Activated CD4-positive, alpha-beta memory T cell treated with anti-CD3 and anti-CD28 coated beads, Interleukin-2, amount 10 ng/mL, durations not matched to agents 7 days and 5 days (primary cell): ENCODE measurements at regions not wholly inside any gene's neighbourhood (a gene's known extent, or its start where the extent isn't known, plus 50 kb on each side); places are given as distances from the start of the nearest gene placed in this dataset.

Experiments used
- CTCF ChIA-PET: fragments of 350-600 bp; sonication (Branson Sonifier 250); formaldehyde crosslinking; loops from one replicate; lab custom pipeline; 2021; ENCODE audit warnings: antibody characterized with exemption, inconsistent platforms; lab: Charles Lee
- POLR2A ChIA-PET: fragments of 350-600 bp; sonication (Branson Sonifier 250); formaldehyde crosslinking; loops from one replicate; lab custom pipeline; 2021; ENCODE audit warnings: antibody characterized with exemption; lab: Charles Lee
- DNase-seq: peaks from one replicate; pipeline ENCODE4 v3.0.0-alpha.2; 2020
- H3K27ac Mint-ChIP-seq: one replicate; pipeline ENCODE4 v1.8.0; 2021; ENCODE audit warnings: mild to moderate bottlenecking, mixed read lengths
- H3K27me3 Mint-ChIP-seq: one replicate; pipeline ENCODE4 v1.8.0; 2021; ENCODE audit warnings: mixed read lengths
- H3K36me3 Mint-ChIP-seq: one replicate; pipeline ENCODE4 v1.8.0; 2021; ENCODE audit warnings: low read depth, mixed read lengths
- H3K4me1 Mint-ChIP-seq: one replicate; pipeline ENCODE4 v1.8.0; 2021; ENCODE audit warnings: mixed read lengths
- H3K4me3 Mint-ChIP-seq: one replicate; pipeline ENCODE4 v1.8.0; 2021; ENCODE audit warnings: mild to moderate bottlenecking, mixed read lengths
- H3K9me3 Mint-ChIP-seq: one replicate; pipeline ENCODE4 v1.8.0; 2021; ENCODE audit warnings: mixed read lengths

DNA sequence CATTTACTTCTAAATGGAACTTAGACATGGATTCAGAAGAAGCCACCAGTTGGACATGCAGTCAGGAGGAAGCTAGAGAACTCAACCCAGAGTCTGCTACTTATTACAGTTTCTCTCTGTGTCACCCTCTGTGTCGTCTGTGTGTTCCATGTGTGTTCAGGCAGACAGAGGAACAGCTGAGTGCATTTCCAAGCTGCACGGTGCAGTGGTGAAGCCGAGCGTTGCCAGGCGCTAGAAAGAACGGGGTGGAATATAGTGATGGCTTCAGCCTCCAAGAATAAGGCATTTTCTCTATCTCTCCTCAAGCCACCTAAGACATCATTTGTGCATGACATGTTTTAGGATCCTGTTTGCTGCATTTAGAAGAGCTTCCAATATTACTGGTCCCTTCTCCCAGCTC is 101.1 kb upstream of the CCL2 start:
- ChIA-PET POLR2A (no interaction called here), CTCF (no interaction called here)
- Mint-ChIP-seq H3K36me3 (no peaks in the 10 kb centered on the region), H3K27ac (no peak overlapping the region), H3K27me3 (peaks cover 48% of the 10 kb centered on the region), H3K4me1 (peaks cover 10% of the 10 kb centered on the region), H3K9me3 (no peaks in the 10 kb centered on the region), H3K4me3 (no peak overlapping the region)
- no peak for DNase-seq

DNA sequence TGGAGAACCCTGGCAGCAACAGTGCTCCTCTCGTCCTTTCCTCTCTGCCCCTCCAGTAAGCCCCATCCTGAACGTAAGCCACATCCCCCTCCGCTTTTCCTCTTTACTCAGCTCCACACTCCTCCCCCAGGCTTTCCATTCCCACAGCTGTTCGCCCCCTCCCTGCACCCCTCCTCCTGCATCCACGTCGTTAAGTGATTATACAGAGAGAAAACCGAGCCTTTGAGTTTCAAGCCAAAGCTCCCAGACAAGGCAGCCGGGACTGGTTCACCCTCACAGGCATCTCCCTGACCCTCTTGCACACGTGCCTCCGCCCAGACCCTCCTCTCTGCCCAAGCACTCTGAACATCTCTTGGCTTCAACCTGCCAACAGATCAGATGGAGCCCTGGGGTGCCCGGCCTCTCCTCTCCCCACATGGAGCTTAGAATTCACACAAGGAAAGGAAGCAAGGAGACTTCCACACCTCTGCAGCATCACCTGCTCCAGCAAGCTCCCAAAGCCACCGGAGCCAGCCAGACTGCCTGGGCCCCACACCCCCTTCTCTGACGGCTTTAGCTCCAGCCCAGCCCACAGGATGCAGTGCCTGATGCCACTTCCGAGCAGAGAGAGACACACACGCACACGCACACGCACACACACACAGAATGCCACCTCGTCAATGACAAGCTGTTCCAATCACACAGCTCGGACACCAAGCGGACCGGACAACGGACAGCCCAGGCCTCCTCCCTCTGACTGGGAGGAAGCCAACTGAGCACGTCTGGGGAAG is 99.9 kb upstream of the CCL2 start:
- CTCF ChIA-PET, result interaction anchor here (0.7 to 1.3 kb wide), 2 partner anchors 16 to 206 kb away, joined by 3 to 4 read pairs; no protein-coding TSS in a partner anchor
- peak; percentile 18 for DNase-seq
- no peak overlapping the region for H3K4me3 Mint-ChIP-seq
- POLR2A ChIA-PET, result interaction anchor here (0.7 kb wide), 1 partner anchor 102 kb away, joined by 3 read pairs; no protein-coding TSS in a partner anchor
- H3K4me1 Mint-ChIP-seq, result peaks cover 10% of the 10 kb centered on the region
- peaks cover 57% of the 10 kb centered on the region for H3K27me3 Mint-ChIP-seq
- H3K36me3 Mint-ChIP-seq, result no peaks in the 10 kb centered on the region
- no peaks in the 10 kb centered on the region for H3K9me3 Mint-ChIP-seq
- H3K27ac Mint-ChIP-seq, result peak overlapping the region; percentile 36

DNA sequence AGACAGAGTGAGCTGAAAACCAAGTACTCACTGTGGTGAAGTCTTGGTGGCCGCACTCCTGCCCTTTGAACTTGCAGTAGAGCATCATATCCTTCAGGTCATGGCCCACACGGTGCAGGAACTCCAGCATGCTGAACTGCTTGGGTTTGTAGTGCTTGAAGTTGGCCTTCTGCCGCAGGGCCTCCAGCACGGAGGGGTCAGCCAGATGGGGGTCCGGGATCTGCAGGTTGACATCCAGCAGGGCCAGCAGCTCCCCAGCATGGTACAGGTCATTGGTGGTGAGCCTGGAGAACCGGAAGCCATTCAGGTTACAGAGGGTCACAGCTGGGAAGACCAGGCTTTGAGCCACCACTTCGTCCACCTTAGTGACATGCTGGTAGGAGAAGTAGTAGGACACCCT is 99.1 kb upstream of the CCL2 start:
- no peaks in the 10 kb centered on the region for H3K9me3 Mint-ChIP-seq
- H3K4me3 Mint-ChIP-seq, result no peak overlapping the region
- ChIA-PET POLR2A (no interaction called here), CTCF (interaction anchor here (0.6 to 1.3 kb wide), 2 partner anchors 15 to 243 kb away, joined by 4 to 7 read pairs; no protein-coding TSS in a partner anchor)
- no peaks in the 10 kb centered on the region for H3K36me3 Mint-ChIP-seq
- peaks cover 10% of the 10 kb centered on the region for H3K4me1 Mint-ChIP-seq
- H3K27ac Mint-ChIP-seq, result no peak overlapping the region
- no peak for DNase-seq
- H3K27me3 Mint-ChIP-seq, result peaks cover 59% of the 10 kb centered on the region

DNA sequence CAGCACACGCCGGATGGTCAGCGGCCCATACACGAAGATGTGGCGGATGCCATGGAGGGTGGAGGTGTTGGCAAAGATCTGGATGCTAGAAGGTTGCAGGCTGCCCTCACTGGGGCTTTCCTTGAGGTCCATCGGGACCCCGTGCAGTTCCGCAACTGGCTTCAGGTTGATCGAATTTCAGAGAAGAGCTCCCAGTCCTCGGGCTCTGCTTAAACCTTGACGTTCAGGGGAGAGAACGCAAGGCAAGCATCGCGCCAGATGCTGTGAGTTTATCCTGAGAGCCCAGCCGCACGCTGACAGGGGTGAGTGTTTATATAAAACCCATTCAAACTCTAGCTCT is 98.7 kb upstream of the CCL2 start:
- Mint-ChIP-seq H3K27me3 (peaks cover 59% of the 10 kb centered on the region), H3K9me3 (no peaks in the 10 kb centered on the region)
- CTCF ChIA-PET, result interaction anchor here (0.6 kb wide), 1 partner anchor 243 kb away, joined by 7 read pairs; no protein-coding TSS in a partner anchor

DNA sequence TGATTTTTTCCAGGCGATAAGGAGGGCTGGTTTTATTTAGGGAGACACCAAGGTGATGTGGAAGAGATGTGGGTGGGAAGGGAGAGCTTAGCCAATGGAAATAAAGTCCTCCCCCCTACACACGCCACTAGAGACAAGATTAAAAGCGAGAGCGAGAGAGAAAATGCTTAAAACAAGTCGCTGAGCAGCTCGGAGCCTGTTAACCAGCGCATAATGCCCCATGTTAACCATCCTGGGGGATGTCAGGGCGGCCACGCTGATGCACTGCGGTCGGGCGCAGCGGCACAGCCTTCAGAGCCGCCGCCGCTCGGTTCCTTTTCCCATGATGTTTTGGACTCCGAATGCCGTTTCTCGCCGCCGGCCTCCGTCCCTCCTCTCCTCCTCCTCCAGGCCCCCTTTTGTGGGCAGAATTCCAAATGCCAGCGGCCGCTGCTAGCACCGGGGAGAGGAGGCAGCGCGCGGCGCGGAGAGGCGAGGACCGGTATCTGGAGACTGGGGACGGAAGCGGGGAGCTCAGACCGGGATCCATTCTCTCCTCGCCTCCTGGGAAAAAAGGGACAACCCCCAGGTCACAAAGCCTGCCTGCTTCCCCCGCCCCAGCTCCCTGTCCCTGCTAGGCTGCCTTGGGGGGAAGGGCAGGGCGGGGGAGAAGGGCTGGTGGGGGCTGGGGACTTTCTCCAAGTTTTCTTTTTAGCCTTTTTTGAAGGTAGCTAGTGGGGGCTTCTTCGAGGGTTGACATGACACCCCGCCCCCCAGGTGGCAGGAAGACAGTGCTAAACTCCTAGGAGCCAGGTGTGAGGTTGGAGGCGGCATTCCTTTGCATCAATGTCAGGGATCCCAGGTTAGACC is 98.1 kb upstream of the CCL2 start:
- Mint-ChIP-seq H3K27ac (no peak overlapping the region), H3K36me3 (no peaks in the 10 kb centered on the region), H3K9me3 (no peaks in the 10 kb centered on the region), H3K4me1 (peaks cover 10% of the 10 kb centered on the region), H3K27me3 (peaks cover 59% of the 10 kb centered on the region), H3K4me3 (no peak overlapping the region)
- DNase-seq, result no peak
- POLR2A ChIA-PET, result no interaction called here
- CTCF ChIA-PET, result interaction anchor here (0.6 kb wide), 1 partner anchor 244 kb away, joined by 7 read pairs; no protein-coding TSS in a partner anchor

More for the DNA sequence above, 98.7 kb upstream of the CCL2 start:
- Mint-ChIP-seq H3K36me3 (no peaks in the 10 kb centered on the region), H3K4me3 (no peak overlapping the region), H3K4me1 (peaks cover 10% of the 10 kb centered on the region), H3K27ac (no peak overlapping the region)
- no peak for DNase-seq
- POLR2A ChIA-PET, result no interaction called here

DNA sequence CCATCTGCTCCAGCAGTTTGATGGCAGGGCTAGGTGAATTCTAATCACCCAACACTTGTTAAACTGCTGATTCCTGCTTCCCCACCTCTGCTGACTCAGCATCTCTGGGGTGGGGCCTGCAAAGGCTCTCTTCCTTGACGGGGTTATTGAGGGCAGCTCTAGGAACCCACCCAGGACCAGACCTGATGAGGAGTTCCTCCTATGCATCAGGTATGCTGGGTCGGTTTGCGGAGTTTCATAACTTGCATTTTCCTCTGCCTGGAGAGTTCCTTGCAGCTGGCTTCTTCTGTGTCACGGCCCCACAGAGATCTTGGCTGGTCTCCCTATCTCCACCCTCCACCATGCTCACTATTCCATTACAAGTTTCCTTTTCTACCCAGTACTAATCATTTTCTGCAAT is 93.4 kb upstream of the CCL2 start:
- DNase-seq, result no peak
- Mint-ChIP-seq H3K27me3 (peaks cover 47% of the 10 kb centered on the region), H3K9me3 (no peaks in the 10 kb centered on the region), H3K36me3 (no peaks in the 10 kb centered on the region), H3K4me3 (no peak overlapping the region), H3K27ac (no peak overlapping the region), H3K4me1 (no peaks in the 10 kb centered on the region)
- CTCF ChIA-PET, result no interaction called here
- POLR2A ChIA-PET, result no interaction called here

DNA sequence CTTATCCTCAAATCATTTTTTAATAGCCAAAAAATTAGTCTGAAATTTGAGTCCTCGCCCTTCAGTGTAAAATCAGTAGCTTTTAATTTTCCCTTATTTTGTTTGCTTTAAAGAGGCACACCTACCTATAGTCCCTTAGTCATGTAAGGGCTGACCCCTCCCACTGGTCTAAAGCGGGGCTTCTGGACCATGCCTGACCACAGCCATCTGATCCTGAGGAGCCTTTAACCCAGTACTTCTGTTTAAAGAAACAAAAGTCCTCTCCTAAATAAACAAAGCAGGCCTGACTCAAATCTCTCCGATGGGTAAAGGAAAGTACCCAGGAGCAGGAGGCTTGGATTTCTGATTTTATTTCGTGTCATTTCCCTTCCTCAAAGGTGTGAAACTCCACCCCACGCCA is 92.0 kb upstream of the CCL2 start:
- peaks cover 36% of the 10 kb centered on the region for H3K27me3 Mint-ChIP-seq
- no peak for DNase-seq
- POLR2A ChIA-PET, result no interaction called here
- H3K36me3 Mint-ChIP-seq, result no peaks in the 10 kb centered on the region
- no peak overlapping the region for H3K27ac Mint-ChIP-seq
- no peaks in the 10 kb centered on the region for H3K9me3 Mint-ChIP-seq
- CTCF ChIA-PET, result interaction anchor here (0.9 to 1.5 kb wide), 2 partner anchors 8 to 17 kb away, joined by 3 to 4 read pairs; no protein-coding TSS in a partner anchor
- H3K4me3 Mint-ChIP-seq, result no peak overlapping the region
- H3K4me1 Mint-ChIP-seq, result no peaks in the 10 kb centered on the region

DNA sequence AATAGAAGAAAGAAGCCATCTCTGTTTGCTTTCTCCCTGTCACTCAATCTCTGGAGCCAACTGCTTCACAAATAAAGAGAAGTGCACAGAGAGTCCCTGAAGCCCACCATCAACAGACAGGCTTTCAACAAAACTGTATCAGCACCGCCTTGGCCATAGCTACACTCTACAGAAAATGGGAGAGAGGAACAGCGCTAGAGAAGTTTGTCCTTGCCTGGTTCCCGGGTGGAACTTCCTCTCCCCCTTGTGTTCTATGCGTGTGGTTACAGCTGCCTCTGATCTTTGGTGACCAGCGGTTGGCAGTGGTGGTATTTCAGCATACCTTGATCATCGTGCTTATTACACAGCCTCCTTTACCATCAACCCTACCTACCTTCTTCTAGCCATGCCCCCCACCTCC is 91.4 kb upstream of the CCL2 start:
- peaks cover 31% of the 10 kb centered on the region for H3K27me3 Mint-ChIP-seq
- no peak for DNase-seq
- H3K27ac Mint-ChIP-seq, result no peak overlapping the region
- POLR2A ChIA-PET, result no interaction called here
- H3K4me1 Mint-ChIP-seq, result no peaks in the 10 kb centered on the region
- CTCF ChIA-PET, result interaction anchor here (1.5 kb wide), 1 partner anchor 7 kb away, joined by 4 read pairs; no protein-coding TSS in a partner anchor
- H3K9me3 Mint-ChIP-seq, result no peaks in the 10 kb centered on the region
- no peaks in the 10 kb centered on the region for H3K36me3 Mint-ChIP-seq
- H3K4me3 Mint-ChIP-seq, result no peak overlapping the region

DNA sequence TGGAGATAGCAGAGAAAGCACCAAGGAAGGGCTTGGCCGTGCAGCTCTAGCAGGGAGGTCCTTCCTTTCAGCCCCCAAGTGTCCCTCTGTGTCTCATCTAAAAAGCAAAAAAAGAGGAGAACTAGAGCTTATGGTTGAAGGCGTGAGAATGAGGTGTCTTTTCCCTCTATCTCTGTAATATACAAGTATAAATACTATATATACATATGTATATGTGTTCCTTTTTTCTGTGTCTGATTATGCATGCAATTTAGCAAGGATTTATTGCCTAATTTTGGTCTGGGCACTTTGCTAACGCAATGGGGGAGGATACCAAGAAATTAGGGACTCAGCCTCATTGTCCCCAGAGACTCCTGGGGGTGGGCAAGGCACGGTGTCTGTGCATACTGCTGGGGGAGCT is 90.2 kb upstream of the CCL2 start:
- H3K27ac Mint-ChIP-seq, result no peak overlapping the region
- H3K4me3 Mint-ChIP-seq, result no peak overlapping the region
- no peaks in the 10 kb centered on the region for H3K9me3 Mint-ChIP-seq
- H3K27me3 Mint-ChIP-seq, result peaks cover 21% of the 10 kb centered on the region
- no peaks in the 10 kb centered on the region for H3K4me1 Mint-ChIP-seq
- no peak for DNase-seq
- ChIA-PET CTCF (no interaction called here), POLR2A (no interaction called here)
- H3K36me3 Mint-ChIP-seq, result no peaks in the 10 kb centered on the region

DNA sequence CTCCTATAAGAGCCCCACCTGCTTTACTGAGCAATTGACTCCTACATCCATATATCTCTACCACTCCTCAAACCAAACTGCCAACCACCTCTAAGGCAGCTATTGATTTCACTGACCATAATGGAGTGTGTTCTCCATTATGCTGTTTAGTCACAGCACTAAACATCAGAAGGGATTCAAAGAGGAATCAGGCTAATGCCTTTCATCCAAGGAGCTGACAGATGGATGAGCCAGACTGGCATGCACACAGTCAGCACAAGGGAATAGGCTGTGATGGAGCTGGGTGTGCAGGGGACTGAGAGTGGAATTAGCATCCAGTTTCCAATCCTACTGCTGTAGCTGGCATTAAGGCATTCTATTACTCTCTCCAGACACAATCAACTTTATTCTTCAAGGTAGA is 88.7 kb upstream of the CCL2 start:
- peaks cover 16% of the 10 kb centered on the region for H3K27me3 Mint-ChIP-seq

DNA sequence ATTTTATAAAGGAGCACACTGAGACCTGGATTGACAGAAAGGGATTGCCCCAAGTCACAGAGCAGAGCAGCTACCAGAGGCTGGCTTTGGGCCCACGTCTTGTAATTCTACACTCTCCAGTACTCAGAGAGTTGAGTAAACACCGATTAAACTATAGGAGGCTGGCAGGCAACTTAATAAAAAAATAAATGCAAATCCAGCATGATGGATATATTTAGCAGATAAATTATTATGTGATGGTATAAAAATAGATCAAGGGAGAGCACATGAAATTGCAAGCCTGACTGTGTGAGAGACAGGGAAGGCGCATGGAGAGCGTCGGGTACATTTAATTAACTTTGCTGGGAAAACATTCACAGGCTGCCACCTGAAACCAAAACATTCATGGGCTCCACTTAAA is 87.7 kb upstream of the CCL2 start:
- ChIA-PET CTCF (interaction anchor here (3.5 kb wide), 1 partner anchor 194 kb away, joined by 12 read pairs; no protein-coding TSS in a partner anchor), POLR2A (interaction anchor here (1.1 kb wide), 1 partner anchor 192 kb away, joined by 3 read pairs; no protein-coding TSS in a partner anchor)
- H3K4me3 Mint-ChIP-seq, result no peak overlapping the region

More for the DNA sequence above, 88.7 kb upstream of the CCL2 start:
- H3K36me3 Mint-ChIP-seq, result no peaks in the 10 kb centered on the region
- no peak for DNase-seq
- no peaks in the 10 kb centered on the region for H3K4me1 Mint-ChIP-seq
- no peaks in the 10 kb centered on the region for H3K9me3 Mint-ChIP-seq
- H3K4me3 Mint-ChIP-seq, result no peak overlapping the region
- CTCF ChIA-PET, result interaction anchor here (3.5 kb wide), 1 partner anchor 195 kb away, joined by 12 read pairs; no protein-coding TSS in a partner anchor
- POLR2A ChIA-PET, result interaction anchor here (1.1 kb wide), 1 partner anchor 193 kb away, joined by 3 read pairs; no protein-coding TSS in a partner anchor
- no peak overlapping the region for H3K27ac Mint-ChIP-seq

DNA sequence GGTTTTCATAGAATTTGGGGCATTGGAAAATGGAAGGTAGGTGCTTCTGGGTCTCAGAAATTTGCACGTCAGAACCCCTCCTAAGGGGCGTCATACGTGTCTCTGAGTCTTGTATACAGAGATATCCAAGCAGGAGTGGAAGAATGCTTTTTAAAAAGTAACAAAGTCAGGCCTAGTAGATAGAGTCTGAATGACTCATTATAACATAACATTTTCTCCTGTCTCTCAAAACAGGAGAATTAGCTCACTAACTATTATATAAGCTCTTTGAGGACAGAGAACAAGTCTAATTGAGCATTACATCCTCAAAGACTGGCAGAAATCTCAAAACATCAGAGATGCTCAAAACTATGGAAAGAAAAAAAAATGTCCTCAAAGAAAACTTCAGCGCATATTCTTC is 86.1 kb upstream of the CCL2 start:
- ChIA-PET CTCF (interaction anchor here (0.7 to 3.5 kb wide), 2 partner anchors 21 to 192 kb away, joined by 3 to 12 read pairs; no protein-coding TSS in a partner anchor), POLR2A (no interaction called here)
- no peak overlapping the region for H3K27ac Mint-ChIP-seq
- peaks cover 11% of the 10 kb centered on the region for H3K27me3 Mint-ChIP-seq
- no peak for DNase-seq
- no peaks in the 10 kb centered on the region for H3K36me3 Mint-ChIP-seq
- no peaks in the 10 kb centered on the region for H3K9me3 Mint-ChIP-seq
- H3K4me3 Mint-ChIP-seq, result no peak overlapping the region
- no peaks in the 10 kb centered on the region for H3K4me1 Mint-ChIP-seq

More for the DNA sequence above, 87.7 kb upstream of the CCL2 start:
- H3K36me3 Mint-ChIP-seq, result no peaks in the 10 kb centered on the region
- no peak overlapping the region for H3K27ac Mint-ChIP-seq
- no peak for DNase-seq
- H3K4me1 Mint-ChIP-seq, result no peaks in the 10 kb centered on the region
- no peaks in the 10 kb centered on the region for H3K9me3 Mint-ChIP-seq
- H3K27me3 Mint-ChIP-seq, result peaks cover 16% of the 10 kb centered on the region

DNA sequence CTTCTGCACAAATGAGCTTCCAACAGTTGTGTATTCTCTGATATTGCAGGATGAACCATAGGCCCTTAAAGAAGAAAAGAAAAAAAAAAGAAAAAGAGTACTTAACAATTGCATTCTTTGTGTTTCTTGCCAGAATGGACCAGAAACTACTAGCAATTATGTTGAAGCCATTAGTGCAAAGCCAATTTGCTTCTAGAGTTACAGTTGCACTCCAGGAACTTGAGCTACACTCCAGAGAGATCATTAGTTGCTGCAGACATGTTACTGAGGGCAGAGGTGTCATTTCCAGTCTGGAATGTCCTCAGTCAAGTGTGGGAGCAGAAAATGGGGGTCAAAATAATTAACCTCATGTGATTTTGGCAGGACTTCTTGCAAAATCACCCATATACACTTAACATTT is 85.6 kb upstream of the CCL2 start:
- no peak overlapping the region for H3K27ac Mint-ChIP-seq
- POLR2A ChIA-PET, result no interaction called here

More for the DNA sequence above, 85.6 kb upstream of the CCL2 start:
- no peak for DNase-seq
- Mint-ChIP-seq H3K9me3 (no peaks in the 10 kb centered on the region), H3K4me3 (no peak overlapping the region), H3K4me1 (no peaks in the 10 kb centered on the region), H3K27me3 (peaks cover 8% of the 10 kb centered on the region), H3K36me3 (no peaks in the 10 kb centered on the region)
- CTCF ChIA-PET, result interaction anchor here (1.2 to 3.5 kb wide), 2 partner anchors 192 to 230 kb away, joined by 3 to 12 read pairs; no protein-coding TSS in a partner anchor
